Amygdala (tissue), 56 donors: ENCODE measurements at regions not wholly inside any gene's neighbourhood (a gene's known extent, or its start where the extent isn't known, plus 50 kb on each side); places are given as distances from the start of the nearest gene placed in this dataset.
"Not testable (repeated sequence)": the region's sequence is repeated elsewhere in the genome, so short reads cannot be mapped to it uniquely, and the experiment has no call there.

Experiments used
- DNase-seq, 56 donors: peaks; one replicate each; lab custom pipeline; 2025; lab: John Stamatoyannopoulos, UW

DNA sequence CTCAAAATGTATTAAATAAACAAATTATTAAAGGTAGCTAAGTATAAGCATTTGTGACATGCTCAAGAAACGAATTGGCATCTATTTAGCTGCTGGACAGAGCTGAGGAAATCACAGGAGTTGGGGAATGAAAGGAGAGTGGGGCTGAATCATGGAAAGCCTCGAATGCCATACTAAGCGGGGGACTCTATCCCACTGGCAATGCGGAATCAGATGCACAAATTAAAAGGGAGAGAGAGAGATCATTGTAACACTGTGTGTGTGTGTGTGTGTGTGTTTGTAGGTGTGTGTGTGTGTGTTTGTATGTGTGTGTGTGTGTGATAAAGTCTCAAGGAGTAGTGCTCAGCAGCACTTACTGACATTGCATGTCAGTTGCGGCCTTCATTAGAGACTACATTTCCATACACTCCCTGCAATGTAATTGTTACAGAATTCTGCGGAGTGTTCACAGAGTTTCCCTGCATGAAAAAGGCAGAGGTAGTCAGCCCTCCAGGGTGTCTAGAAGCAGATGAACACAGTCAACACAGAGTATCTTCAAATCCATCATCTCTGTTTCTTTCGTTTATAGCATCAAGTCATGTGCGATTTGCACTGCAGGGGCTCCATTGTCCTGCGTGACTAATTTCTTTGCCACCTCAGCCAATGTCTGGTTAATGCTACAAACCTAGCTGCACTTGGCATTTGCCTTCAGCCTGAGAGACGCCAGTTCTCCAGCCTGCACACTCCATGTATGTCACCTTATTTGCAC, 111.7 kb upstream of the CYRIA start:
- DNase-seq = no peak

DNA sequence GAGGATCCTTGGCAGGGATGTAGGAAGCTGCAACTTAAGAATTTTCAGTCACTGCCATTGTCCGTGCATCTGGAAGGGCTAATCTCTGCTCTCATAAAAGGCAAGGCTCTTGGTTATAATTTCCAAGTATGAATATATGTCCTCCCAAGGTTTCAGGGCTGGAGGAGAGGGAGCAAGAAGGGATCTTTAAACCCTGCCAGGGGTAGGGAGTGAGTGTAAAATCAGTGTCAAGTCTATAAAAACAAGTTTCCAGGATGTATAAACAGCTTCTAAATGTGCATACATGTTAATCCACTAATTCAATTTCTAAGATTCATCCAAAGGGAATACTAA, 110.2 kb upstream of the CYRIA start:
- no peak for DNase-seq

DNA sequence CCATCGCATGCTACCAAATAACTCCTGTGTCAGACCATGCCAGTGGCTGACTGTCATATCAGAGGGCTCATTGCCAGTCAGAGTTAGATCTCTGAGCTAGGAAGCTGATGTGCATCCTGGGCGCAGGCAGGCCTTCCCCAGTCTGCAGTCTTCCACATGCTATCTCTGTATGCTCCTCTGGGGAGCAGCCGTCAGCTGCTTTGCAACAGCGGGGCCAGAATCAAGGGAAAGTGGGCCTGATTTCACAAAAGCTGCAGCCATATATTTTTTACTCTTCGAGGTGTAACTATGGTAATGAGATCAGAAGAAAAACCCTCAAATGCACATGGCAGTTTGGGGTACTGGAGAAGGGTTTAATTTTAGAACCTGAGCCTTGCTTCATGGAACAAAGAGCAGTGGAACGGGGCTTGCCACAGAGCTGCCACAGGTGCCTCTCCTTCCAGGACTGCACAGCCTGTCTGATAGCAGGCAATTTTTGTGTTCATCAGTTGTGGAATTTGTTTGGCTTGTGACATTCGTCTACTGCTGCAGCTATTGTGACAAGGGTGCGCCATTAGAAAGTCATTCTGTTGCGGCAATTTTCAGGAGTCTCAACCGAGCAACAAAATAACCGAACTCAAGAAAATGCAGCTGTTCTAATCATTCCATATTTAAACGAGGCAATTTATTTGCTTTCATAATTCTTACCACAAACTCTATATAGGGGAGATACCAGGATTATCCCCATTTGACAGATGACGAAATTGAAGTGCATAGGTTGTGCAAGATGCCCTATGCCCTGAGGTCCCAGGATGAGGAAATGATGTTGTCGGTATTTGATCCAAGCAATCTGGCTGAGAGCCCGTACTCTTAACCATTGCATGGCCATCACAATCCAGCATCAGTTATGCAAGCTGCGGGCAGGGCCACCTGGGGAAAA, 109.6 kb upstream of the CYRIA start:
- DNase-seq = peak in 32 of 56 donors; percentile 4 to 64 (median 28)

DNA sequence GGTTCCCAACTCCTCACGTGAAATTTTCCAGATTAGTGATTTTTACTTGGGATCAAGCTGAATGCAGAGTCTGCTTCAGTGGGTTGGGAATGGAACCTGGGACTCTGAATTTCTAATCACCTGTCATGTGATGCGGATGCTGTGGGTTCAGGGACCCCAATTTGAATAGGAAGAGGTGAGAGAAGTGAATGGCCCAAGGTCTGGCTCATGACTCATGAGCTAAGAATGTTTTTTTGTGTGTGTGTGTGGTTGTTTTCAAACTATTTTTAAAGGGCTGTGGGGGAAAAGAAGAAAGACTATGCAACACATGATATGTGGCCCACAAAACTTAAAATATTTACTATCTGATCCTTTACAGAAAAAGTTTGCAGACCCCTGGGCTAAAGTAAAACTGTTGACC, 108.5 kb upstream of the CYRIA start:
- no peak for DNase-seq

DNA sequence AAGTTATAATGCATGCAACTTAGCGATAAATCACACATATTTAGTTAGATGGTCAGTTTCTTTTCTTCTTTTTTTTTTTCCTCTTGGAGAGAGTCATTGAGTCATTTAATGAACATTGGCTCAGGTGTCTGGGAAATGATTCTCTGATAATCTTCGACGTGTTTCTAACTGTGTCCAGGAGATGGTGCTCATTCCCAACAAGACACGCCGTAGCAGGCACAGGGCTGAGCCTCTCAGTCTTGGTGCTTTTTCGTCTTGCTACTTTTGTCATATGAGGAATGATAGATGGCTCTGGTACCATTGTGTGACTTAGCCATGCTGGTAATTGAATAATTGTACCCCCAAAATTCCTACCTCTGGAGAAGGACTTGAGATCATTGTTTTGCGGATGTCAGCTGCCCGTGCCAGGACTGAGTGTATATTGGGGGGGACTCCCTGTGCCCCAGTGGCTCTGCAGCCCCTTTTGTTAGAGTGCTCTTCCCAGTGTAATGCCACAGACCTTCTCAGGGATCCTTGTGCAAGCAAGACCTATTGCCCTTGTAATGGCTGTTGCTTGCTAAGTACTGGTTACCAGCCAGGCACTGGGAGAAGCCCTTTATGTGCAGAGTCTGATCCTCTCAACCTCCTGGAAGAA, 107.6 kb upstream of the CYRIA start:
- DNase-seq = peak in 39 of 56 donors; percentile 2 to 68 (median 19)

DNA sequence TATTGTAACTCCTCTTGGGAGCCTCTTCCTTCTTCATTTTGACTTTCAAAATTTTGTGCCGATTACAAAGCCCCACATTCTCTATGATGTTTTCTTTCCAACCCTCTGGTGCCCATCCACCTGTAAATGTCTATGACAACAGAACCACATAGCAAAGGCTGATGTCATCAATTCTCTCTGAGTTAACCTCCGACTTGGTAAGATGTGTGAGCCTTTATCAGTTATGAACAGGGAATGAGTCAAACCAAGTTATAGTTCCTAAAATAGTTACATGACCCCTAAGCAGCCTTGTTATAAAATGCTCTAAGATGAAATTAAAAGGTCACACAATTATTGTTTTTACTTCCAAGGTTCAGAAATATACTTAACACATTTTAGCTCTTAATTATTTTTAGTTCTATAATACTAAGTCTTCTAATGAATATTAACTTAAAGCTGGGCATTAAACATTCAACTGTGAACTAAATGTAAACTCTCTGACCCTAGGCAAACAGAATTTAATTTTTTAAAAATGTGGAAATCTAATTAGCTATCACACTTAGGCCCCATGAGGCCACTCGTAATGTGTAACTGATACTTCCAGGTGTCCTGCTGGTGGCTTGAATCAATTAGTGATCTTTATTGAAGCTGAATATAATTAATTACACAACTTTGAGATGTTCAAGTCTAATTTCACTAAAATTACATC, 102.3 kb upstream of the CYRIA start:
- no peak for DNase-seq

DNA sequence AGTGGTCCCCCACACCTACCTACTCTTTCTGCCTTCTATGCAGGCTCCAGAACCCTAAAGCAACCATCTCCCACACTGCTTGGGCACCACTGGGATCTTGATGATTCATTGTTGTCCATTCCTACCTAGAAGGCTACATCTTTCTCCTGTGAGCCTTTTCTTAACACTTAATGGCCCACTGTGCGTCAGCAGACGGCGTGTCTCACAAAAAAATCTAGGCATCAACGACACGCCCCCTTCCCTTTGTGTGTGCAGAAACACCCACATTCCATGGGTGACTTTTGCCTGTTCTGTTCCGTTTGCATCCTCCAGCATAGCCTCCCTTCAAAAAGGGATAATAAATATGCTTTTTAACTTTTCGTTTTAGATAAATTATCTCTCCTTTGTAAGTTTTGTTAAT, 99.7 kb upstream of the CYRIA start:
- no peak for DNase-seq

DNA sequence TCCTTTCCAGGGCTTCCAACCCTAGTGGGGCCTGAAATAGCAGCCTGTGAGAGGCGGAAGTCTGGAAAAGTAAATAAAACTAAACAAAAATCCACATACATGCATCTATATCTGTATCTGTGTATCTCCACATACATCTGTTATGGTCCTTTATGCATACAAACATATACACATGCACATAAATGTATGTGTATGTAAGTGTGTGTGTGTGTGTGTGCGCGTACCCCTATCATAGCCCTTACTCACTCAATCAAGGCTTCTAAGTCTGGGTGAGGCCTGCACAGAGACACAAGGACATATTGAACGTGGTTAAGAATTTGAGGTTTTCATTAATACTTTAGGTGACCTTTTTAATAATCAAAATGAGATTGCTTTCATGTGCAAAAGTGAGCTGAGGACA, 98.9 kb upstream of the CYRIA start:
- no peak for DNase-seq

DNA sequence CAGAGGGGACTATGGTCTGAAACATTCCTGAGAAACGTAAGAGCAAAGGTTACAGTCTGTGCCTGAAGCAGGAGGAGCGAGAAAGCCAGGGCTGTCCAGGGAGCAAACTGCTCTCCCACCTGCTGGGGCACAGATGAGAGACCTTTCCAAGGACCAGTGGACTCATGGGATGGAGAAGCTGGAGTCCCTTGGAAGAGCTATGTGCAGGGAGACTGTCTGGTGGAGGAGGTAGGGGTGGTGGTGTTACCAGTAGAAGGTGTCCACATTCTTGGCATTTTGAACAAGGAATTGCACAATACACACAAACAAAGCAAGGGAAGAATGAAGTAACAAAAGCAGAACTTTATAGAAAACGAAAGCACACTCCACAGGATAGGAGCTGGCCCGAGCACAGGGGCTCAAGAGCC, 97.9 kb upstream of the CYRIA start:
- no peak for DNase-seq

DNA sequence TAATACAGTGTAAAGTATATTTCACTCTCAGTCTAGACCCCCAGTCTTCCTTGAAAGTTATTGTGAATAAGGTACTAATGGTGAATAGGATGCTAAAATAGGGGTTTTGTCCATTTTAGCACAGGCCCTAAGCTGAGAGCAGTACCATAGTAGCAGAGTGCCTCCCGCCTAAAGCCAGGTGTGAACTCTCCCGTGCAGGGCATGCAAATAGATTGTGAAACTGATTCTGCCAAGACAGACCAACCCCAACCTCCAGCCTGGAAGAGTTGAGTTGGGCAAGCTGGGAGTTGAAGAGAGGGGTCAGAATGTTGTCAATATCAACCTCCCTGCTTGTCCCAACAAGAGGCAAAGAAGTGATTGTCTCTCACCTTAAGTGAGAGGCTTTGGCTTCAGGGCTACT, 97.4 kb upstream of the CYRIA start:
- DNase-seq = no peak

DNA sequence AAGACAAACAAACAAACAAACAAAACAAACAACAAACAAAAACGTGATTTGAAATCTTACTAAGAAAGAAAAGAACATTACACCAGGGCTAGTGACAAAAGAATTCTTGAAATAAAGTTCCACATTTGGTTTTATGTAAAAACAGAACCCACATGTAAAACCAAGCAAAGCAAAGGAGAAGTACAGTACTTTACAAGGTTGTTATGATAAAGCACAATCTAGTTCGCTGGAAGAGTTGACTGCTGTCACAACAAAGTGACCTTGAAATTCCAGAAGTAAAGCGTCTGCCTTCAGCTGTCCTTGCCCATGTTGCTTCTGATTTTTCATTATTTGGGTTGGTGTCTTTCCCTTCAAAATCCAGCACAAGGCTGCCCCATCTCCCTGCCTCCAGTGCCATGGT, 94.8 kb upstream of the CYRIA start:
- no peak for DNase-seq

DNA sequence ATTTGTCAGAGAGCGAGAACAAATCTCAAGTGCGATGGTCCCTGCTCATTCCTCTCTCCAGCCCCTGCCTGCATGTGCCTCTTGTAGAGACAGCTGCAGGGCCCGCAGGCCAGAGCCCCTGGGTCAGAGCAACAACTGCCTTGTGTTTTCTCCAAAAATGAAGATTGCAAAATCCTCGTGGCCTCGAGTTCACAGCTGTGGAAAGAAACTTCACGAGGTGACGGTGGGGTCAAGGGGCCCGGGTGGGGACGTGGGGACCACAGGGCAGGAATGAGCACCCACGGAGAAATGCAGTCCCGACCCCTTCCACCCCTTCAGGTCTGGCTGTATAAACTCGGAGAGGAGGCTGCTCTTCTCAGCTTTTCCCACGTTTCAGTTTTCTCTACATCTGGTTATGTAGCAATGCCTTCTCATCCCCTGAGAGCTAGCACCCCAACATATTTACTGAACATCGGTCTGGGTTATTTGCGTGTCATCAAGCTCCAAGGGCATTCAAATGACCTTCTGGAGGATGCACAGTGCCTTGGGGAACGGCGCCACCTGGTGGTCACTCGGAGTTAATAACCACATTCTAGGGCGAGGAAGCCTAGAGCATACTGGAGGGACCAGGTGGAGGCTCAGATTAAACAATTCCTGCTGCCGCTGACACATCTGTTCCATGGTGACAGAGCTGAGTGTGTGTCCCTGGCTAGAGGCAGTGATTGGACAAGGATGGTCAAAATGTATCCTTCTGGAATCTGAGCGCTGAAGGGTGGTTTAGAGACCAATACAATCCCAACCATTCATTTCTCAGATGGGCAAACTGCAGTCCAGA, 91.4 kb upstream of the CYRIA start:
- DNase-seq = peak; percentile 6 to 87 (median 60)

DNA sequence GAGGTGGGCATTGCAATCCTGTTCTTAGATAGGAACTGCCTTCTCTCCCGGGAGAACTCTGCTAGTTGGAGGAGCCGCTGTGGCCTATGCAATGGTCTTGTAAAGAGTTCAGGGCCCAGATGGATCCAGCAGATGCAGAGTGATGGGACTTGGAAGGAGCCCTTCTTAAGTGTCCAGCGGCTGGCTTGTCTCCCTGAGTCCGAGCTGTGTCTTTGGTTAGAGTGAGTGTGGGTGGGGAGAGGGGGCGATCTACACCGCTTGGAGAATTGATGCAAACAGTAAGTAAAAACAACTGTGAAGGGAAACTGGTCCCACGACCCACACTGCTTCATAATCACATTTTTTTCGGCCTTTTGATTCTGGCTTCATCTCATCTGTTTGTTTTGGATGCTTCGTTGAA, 89.8 kb upstream of the CYRIA start:
- DNase-seq = no peak

DNA sequence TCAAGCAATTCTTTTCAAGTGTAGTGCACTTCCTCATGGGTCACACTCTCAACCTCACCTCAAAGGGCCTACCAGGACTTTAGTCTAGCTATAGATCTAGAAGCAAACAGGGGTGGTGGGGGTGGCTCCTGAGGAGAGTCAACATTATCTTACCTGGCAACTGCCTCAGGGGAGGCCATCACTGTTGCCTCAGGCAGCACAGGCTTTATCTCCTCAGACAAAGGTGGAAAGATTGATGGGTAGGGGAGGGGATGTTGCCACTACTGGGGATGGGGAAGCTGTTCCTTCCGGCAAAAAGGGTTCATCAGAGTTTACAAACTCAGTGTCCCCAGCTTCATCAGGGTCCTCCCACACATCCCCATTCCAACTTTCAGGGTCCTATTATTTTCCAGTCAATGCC, 87.4 kb upstream of the CYRIA start:
- DNase-seq = not testable (repeated sequence)

DNA sequence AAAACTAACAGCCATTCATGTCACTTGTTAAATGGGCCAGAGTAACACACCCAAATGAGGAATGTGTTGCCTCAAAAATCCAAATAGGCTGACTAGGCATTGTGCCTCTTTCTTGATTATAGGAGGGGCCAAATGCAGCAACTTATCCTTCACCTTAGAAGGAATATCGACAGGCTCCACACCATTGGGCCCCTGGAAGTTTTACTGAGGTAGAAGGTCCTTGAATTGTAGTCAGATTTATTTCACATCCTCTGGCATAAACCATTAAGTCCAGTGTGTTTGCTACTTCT, 85.2 kb upstream of the CYRIA start:
- not testable (repeated sequence) for DNase-seq

DNA sequence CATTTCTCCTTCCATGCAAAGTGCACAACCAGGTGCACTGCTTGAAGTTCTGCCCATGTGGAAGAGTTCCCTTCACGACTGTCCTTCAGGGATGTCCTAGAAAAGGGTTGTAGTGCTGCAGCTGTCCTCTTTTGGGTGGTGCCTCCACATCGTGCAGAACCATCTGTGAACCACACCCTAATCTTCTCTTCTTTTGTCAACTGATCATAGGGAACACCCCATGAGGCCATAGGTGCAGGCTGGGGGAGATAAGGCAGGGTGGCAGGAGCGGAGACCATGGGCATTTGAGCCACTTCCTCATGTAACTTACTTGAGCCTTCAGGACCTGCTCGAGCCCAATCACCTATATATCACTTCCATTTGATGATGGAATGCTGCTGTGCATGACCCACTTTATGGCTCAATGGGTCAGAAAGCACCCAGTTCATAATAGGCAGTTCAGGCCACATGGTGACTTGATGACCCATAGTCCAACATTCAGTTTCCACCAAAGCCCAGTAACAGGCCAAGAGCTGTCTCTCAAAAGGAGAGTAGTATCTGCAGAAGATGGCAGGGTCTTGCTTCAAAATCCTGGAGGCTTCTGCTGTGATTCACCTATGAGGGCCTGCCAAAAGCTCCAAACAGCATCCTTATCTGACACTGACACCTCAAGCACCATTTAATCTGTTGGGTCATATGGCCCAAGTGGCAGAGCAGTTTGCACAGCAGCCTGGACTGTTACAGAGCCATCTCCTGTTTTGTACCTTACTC, 84.7 kb upstream of the CYRIA start:
- no peak for DNase-seq

DNA sequence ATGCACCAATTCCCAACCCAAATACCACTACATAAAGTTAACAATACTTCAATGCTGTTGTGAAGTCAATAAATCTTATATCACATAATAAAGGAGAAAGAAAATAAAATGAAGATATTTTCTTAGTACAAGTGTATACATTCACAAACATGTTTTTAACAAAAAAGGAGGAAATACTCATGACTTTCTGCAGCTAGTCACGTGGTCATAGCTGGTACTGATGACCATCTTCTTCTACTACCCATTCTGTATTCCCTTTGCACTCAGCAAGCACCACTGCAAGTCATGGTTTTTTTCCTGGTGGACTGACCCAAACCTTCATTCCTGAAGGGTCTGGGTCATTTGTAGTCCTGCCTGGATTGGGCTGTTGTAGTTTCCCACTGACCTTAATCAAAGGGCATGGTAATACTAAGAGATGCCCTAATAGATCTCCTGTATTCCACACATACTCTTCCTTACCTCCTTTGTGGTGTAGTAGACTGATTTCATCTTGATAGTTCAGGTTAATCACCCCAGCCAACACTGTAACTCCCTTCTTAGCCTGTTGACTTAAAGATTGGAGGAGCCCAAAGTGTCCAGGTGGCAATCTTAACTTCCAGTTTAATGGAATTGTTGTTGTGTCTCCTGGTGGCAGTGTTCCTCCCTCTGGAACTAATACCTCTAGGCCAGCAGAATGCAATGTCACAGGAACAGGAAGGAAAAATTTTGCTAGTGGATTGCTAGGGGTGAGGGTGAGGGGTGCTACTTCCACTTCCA, 83.1 kb upstream of the CYRIA start:
- not testable (repeated sequence) for DNase-seq

DNA sequence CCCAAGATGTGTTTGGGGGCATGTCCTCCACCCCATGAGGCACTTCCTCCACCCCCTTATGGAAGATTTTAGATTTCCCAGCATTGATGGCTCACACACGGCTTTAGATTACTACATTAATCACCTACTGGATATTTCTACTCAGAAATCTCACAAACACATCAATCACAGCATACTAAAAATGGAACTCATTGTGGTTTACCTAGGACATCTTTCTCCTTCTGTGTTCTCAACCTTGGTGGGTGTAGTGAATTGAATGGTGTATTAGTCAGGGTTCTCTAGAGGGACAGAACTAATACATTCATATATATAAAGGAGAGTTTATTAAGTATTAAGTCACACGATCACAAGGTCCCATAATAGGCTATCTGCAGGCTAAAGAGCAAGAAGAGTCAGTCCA, 82.1 kb upstream of the CYRIA start:
- no peak for DNase-seq

DNA sequence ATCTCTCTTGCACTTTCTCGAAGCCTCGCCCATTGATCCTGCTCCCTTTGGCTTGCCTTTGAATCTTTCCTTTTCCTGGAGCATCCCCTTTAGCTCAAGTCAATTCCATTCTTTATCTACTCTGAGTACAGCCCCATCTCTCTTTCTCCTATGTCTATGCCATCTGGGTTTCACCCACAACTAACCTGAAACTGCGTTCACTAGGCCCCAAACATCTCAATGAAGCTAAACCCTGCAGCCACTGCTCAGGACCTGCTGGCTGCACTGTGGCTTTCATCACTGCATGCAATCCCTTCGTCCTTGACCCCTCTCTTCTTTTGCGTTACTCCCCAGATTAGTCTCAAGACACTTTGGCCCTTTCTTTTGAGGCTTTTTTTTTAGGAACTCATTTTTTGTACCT, 81.6 kb upstream of the CYRIA start:
- no peak for DNase-seq
